Neural crest cell (in vitro differentiated cells): ENCODE measurements at regions not wholly inside any gene's neighbourhood (a gene's known extent, or its start where the extent isn't known, plus 50 kb on each side); places are given as distances from the start of the nearest gene placed in this dataset.

Source experiments
- DNase-seq: peaks from one replicate; pipeline ENCODE4 v3.0.0; 2021; ENCODE audit warnings: low read depth, mixed read lengths, low spot score
- H3K27ac Mint-ChIP-seq: one replicate; pipeline ENCODE4 v1.8.0; 2021; ENCODE audit warnings: mild to moderate bottlenecking, mixed read lengths; ENCODE audit not compliant: unreplicated experiment
- H3K27me3 Mint-ChIP-seq: 2 replicates; pipeline ENCODE4 v1.8.0; 2021; ENCODE audit warnings: low read depth, mild to moderate bottlenecking, mixed read lengths
- H3K36me3 Mint-ChIP-seq: 2 replicates; pipeline ENCODE4 v1.8.0; 2021; ENCODE audit warnings: low read depth, mild to moderate bottlenecking, mixed read lengths
- H3K4me1 Mint-ChIP-seq: 2 replicates; pipeline ENCODE4 v1.8.0; 2021; ENCODE audit warnings: mixed read lengths
- H3K4me3 Mint-ChIP-seq: one replicate; pipeline ENCODE4 v1.8.0; 2021; ENCODE audit warnings: mild to moderate bottlenecking, mixed read lengths
- H3K9me3 Mint-ChIP-seq: 2 replicates; pipeline ENCODE4 v1.8.0; 2021; ENCODE audit warnings: mixed read lengths
- CTCF ChIP-seq: fragments of 200-600 bp; sonication (generic); conservative IDR thresholded peaks from 2 replicates; pipeline ENCODE4 v1.5.0; 2021; ENCODE audit warnings: antibody characterized with exemption, mild to moderate bottlenecking

- DNase-seq = no peak
- Mint-ChIP-seq H3K36me3 (no peaks in the 10 kb centered on the region), H3K27me3 (no peaks in the 10 kb centered on the region), H3K9me3 (peaks cover under 1% of the 10 kb centered on the region), H3K4me1 (peaks cover 15% of the 10 kb centered on the region), H3K27ac (no peak overlapping the region), H3K4me3 (no peak overlapping the region)
- no peak for TF ChIP-seq CTCF
These were observed 148.3 kb upstream of the ARHGEF26 start for GRCh38 chr3:153972862-153973261.

GRCh38 chr3:153973722-153974265, 147.4 kb upstream of the ARHGEF26 start:
- no peak overlapping the region for H3K27ac Mint-ChIP-seq
- H3K27me3 Mint-ChIP-seq = no peaks in the 10 kb centered on the region
- TF ChIP-seq CTCF = no peak
- H3K9me3 Mint-ChIP-seq = no peaks in the 10 kb centered on the region
- DNase-seq = no peak
- H3K36me3 Mint-ChIP-seq = no peaks in the 10 kb centered on the region
- H3K4me1 Mint-ChIP-seq = peaks cover 17% of the 10 kb centered on the region
- no peak overlapping the region for H3K4me3 Mint-ChIP-seq

GRCh38 chr3:153974614-153975013, 146.6 kb upstream of the ARHGEF26 start:
- Mint-ChIP-seq H3K4me3 (no peak overlapping the region), H3K36me3 (no peaks in the 10 kb centered on the region), H3K27me3 (no peaks in the 10 kb centered on the region), H3K9me3 (no peaks in the 10 kb centered on the region), H3K27ac (no peak overlapping the region), H3K4me1 (peaks cover 17% of the 10 kb centered on the region)
- TF ChIP-seq CTCF = no peak
- no peak for DNase-seq

- no peaks in the 10 kb centered on the region for H3K9me3 Mint-ChIP-seq
- no peaks in the 10 kb centered on the region for H3K36me3 Mint-ChIP-seq
- H3K4me1 Mint-ChIP-seq = peaks cover 17% of the 10 kb centered on the region
- TF ChIP-seq CTCF = no peak
- peak overlapping the region; percentile 60 for H3K27ac Mint-ChIP-seq
- no peak for DNase-seq
- no peaks in the 10 kb centered on the region for H3K27me3 Mint-ChIP-seq
- no peak overlapping the region for H3K4me3 Mint-ChIP-seq
These were observed 144.2 kb upstream of the ARHGEF26 start for GRCh38 chr3:153976891-153977554.

GRCh38 chr3:153978006-153978405, 143.2 kb upstream of the ARHGEF26 start:
- H3K9me3 Mint-ChIP-seq = peaks cover 7% of the 10 kb centered on the region

More at GRCh38 chr3:153978006-153978405, 143.2 kb upstream of the ARHGEF26 start:
- no peaks in the 10 kb centered on the region for H3K27me3 Mint-ChIP-seq
- H3K36me3 Mint-ChIP-seq = peaks cover 4% of the 10 kb centered on the region
- H3K4me1 Mint-ChIP-seq = peaks cover 17% of the 10 kb centered on the region
- peak overlapping the region; percentile 51 for H3K27ac Mint-ChIP-seq
- TF ChIP-seq CTCF = no peak
- no peak overlapping the region for H3K4me3 Mint-ChIP-seq
- no peak for DNase-seq
